ENCODE measurements at regions not wholly inside any gene's neighbourhood (a gene's known extent, or its start where the extent isn't known, plus 50 kb on each side); places are given as distances from the start of the nearest gene placed in this dataset.

DNA sequence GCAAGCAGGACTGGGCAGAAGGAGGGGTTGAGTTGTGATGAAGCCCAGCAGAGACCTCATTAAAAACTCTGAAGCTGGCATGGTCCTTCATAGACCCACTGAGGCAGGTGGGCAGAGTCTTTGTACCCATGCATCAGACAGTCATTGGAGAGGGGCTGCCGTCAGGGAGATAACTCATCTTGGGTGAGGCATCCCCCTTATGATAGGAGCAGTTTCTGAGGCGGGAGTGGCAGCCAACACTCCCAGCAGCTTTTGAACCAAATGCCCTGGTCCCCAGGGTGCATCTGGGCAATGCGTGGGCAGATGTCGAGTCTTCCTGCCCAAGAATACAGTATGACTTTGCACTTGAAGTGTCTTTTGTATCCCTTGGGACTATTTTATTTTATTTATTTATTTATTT is 68.1 kb downstream of the HTR5A start:
- ATAC-seq, result no peak
- no peak for DNase-seq

GRCh38 chr7:155141562-155141961 is 71.4 kb downstream of the HTR5A start:
- no peak for DNase-seq
- no peak for ATAC-seq

- no peak for DNase-seq
- ATAC-seq, result no peak
Observed at GRCh38 chr7:155143381-155143780, 73.3 kb downstream of the HTR5A start.

DNA sequence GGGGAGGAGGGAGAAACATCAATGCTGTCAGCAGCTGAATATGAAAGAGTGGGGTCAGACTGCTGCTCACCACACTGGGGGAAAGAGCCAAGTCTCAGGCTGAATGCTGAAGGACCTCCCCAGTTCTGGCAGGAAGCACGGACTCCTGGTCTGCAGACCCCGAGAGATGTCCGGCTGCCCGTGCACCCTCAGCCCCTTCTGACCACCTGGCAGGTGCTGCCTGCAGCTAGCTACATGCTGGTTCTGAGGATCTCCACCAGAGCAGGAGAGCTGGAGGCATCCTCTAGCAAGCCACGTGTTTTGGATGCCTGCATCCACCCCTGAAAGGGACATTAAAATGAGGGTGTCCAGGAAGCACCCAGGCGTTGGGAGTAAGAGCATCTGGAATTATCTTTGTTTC is 74.2 kb downstream of the HTR5A start:
- DNase-seq (no peak), ATAC-seq (no peak)

DNA sequence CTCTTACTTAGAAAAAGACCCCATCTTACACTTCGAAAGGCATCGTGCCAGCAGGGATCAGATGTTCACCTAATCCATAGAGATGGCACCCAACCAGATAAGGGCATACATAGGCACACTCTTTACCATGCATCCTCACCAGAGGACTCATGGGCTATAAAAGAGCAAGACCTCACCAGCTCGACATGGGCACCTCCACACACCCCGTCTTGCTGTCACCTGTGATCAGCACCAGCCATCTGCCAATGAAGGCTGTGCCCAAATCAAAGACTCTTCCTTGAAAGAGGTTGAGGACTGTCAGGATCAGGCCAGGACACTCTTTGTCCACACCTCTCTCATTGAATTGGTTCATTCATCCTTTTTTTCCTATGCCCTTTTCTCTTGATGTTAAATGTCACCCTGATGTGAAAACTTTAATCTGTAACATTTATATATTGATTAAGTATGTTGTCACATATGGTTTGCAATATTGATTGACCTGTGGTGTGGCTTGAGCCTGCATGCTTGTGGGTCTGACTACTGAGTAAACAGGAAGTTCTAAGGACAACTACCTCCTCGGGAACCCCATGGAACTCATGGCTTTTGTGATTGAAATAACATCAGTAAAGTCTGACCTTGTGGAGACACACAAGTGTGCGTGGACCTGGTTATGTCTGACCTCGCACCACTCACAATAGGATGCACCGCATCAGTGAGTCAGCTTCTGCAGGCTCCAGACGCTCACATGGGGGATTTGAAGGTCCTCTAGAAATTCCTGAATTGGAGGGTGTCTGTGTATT is 75.5 kb downstream of the HTR5A start:
- ATAC-seq (no peak), DNase-seq (no peak)

DNA sequence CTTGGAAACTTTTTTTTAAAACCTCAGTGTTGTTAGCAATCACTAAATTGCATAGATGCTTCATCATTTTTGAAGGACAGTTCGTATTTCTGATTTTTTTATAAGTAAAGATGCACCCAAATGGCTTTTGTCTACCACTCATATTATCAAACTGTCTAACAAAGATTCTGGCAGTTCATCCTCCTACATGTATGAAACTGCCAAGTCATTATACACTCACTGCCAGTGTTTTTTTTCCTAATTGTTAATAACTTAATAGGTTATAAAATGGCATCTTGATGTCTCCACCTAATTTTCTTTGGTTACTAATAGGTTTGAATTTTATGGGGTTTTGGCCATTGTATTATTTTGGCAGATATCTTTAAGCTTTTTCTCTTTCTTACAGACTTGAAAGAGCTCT is 77.0 kb downstream of the HTR5A start:
- DNase-seq, result no peak
- no peak for ATAC-seq

- DNase-seq (no peak), ATAC-seq (no peak)
Observed at GRCh38 chr7:155147624-155148023, 77.5 kb downstream of the HTR5A start.

DNA sequence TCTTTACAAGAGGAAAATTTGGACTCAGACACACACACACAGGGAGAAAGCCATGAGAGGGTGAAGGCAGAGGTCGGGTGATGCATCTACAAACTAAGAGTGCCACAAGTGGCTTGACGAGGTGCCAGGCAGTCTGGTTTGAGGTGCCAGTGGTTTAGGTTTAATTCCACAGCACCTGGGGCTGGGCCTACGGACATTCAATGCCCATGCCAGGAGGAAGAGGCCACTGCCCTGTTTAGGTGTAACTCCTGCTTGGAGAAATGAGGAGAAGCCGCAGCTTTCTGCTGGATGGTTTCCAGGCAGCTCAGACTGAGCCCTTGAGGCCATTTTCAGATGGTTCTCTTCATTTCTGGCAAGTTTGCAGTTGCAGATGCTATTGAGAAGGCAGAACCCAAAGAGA is 83.6 kb downstream of the HTR5A start:
- no peak for DNase-seq
- no peak for ATAC-seq

GRCh38 chr7:155154586-155154985 is 84.5 kb downstream of the HTR5A start:
- ATAC-seq (no peak), DNase-seq (no peak)

GRCh38 chr7:155161690-155162089 is 91.6 kb downstream of the HTR5A start:
- ATAC-seq (no peak), DNase-seq (no peak)

DNA sequence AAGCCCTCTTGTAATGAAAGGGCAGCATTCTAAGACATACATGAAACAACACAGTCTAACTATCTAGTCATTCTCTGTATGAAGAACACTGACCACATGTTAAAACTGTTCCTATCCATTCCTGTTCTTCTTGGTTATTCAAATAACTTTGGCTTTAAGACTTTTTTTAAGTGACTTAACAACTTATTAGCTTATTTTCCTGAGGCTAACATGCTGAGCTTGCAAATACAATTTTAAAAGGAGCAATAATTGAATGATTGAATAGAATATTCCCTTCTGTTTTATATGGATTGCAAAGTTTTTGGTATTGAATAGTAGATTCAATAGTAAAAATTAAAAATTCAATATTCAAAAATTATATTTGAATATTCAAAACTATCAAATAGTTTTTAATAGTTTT is 92.3 kb downstream of the HTR5A start:
- no peak for ATAC-seq

GRCh38 chr7:155163696-155164095 is 93.6 kb downstream of the HTR5A start:
- DNase-seq, result no peak
- ATAC-seq, result no peak

More for the DNA sequence above, 92.3 kb downstream of the HTR5A start:
- no peak for DNase-seq

DNA sequence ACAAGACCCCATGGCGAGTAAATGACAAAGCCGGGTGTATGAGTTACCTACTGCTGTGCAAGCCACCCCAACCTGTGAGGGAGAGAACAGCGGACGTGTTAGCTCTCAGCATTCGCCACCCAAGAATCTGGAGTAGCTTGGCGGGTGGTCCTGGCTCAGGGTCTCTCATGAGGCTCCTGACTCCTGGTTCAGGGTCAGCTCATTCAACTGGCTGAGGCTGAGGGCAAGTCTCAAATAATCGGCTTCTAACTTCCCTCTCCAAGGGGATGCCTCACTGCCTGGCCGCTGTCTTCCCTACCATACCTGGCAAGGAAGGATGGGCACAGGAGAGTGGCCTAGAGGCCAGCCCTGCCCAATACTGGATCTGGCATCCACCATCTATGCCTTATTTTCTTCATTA is 94.2 kb downstream of the HTR5A start:
- no peak for ATAC-seq

GRCh38 chr7:155166108-155166507 is 96.0 kb downstream of the HTR5A start:
- DNase-seq (no peak), ATAC-seq (no peak)

More for the DNA sequence above, 94.2 kb downstream of the HTR5A start:
- no peak for DNase-seq

- ATAC-seq, result peak; percentile 75
- DNase-seq, result no peak
Observed at GRCh38 chr7:155166673-155167370, 96.7 kb downstream of the HTR5A start.

DNA sequence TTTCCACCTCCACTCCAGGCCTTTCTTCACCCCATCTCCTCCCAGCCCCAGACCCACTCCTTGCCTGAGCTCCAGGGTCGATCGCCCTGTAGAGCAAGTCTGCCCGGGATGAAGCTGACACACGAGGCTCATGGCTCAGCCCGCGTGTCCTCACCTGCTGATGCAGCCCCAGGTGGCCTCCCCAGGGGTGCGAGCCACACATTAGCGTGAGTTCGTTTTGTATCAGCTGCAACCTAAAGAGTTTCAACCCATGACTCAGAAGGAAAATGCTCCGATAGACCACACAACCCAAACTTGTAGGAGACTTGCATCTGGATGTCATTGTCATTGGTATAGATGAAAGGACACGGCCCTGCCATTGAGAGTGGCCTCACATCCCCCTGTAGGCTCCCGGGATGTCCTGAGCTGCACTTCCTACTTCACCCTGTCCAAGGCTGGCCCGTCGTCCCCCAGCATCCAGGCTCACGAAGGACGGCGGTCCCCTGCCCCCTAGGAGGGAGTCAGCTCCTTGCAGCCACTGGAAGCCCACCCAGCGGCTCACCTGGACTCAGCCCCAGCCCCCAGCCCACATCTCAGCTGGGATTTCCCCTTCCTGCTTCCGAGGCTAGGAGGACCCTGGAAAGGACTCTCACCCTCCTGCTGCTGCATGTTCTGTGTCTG is 97.7 kb downstream of the HTR5A start:
- ATAC-seq, result no peak
- no peak for DNase-seq

DNA sequence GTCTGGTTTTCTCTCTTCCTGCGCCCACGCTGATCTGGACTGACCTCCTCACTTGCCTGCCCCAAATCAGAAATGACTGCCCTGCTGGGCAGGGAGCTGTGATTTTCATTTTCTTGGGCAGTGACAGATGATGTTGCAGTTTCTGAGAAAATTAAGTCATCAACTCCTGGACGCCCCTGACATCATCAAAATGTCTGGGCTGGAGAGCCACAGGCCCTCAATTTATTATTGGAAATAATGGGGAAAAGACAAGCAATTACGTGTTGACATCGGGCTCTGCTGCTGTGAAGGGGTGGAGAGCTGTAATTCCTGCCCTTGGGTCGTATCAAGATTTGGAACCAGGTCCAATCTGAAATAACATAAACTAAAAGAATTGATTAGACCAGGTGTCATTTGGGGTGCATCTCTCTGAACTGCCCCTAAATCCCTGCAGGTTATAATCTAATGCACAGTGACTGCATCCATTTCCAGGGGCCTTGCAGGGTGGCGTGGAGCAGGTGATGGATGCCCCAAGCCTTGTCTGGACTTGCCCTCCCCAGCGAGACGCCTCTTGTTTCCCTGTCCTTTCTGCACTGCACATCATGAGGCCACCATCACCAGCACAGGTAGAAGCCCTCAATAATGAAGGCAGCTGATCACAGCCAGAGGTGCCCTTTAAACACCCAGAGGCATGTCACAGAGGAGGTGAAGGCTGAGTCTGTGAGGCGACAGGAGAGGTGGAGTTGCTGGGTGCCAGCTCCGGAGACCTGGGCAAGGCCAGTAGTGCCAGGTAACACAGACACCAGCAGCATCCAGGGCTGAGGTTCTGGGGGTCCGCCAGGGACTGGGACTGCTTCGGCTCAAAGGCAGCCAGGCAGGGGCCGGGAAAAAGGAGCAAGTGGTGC is 98.7 kb downstream of the HTR5A start:
- ATAC-seq, result no peak
- no peak for DNase-seq

DNA sequence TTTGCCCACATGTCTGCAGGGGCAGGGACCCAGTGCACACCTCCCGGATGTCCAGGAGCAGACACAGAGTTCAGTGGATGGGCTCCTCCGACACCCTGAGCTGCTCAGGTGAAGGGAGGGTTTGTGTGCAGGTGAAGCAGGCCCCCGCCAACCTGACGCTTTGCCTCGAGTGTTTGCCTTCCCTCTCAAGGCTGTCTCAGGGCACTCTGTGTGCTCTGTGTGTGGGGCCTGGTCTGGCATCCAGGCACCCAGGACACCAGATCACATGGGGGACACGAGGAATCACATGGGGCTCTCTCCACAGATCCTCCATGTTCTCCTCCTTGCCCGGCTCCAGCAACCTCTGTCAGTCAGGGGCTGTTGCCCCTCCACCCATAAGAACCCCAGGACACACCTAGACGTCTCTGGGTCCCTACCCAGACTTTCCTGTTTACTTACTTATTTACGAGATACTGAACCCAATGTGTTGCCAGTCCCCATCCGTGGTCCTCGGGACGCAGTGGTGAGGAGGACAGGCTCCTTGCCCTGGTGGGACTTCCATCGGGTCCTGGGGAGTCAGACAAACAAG is 99.5 kb downstream of the HTR5A start:
- DNase-seq (no peak), ATAC-seq (no peak)

- no peak for DNase-seq
- ATAC-seq, result no peak
Observed at GRCh38 chr7:155170331-155170730, 100.2 kb downstream of the HTR5A start.

- DNase-seq (no peak), ATAC-seq (no peak)
Observed at GRCh38 chr7:155172141-155172540, 102.0 kb downstream of the HTR5A start.

- DNase-seq, result no peak
- ATAC-seq, result no peak
Observed at GRCh38 chr7:155173905-155174304, 103.8 kb downstream of the HTR5A start.

GRCh38 chr7:155178096-155178495 is 108.0 kb downstream of the HTR5A start:
- ATAC-seq (no peak), DNase-seq (no peak)

Data from stimulated activated naive CD8-positive, alpha-beta T cell treated with anti-CD3 and anti-CD28 coated beads, Interleukin-15, Interleukin-2, amounts not matched to agents 100 U/mL and 50 U/mL, for 24 hours (primary cell).